Pons (tissue), 1 donor: ENCODE measurements at regions not wholly inside any gene's neighbourhood (a gene's known extent, or its start where the extent isn't known, plus 50 kb on each side); places are given as distances from the start of the nearest gene placed in this dataset.
A peak's percentile ranks its signal among the peaks of the same experiment; 100 is the strongest.
"Not testable (repeated sequence)": the region's sequence is repeated elsewhere in the genome, so short reads cannot be mapped to it uniquely, and the experiment has no call there.

ENCODE experiments used
- DNase-seq: peaks from one replicate; pipeline ENCODE4 v3.0.0-alpha.2; 2016; ENCODE audit warnings: low spot score

DNA sequence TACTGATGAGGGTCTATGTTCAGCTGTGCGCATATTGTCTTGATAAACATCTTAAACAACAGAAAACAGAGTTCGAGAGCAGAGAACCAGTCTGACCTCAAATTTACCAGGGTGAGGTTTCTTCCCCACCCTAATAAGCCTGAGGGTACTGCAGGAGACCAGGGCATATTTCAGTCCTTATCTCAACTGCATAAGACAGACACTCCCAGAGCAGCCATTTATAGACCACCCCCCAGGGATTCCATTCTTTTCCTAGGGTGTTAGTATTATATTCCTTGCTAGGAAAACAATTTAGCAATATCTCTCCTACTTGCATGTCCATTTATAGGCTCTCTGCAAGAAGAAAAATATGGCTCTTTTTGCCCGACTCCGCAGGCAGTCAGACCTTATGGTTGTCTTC lies 89.5 kb upstream of the POMZP3 start:
- not testable (repeated sequence) for DNase-seq

DNA sequence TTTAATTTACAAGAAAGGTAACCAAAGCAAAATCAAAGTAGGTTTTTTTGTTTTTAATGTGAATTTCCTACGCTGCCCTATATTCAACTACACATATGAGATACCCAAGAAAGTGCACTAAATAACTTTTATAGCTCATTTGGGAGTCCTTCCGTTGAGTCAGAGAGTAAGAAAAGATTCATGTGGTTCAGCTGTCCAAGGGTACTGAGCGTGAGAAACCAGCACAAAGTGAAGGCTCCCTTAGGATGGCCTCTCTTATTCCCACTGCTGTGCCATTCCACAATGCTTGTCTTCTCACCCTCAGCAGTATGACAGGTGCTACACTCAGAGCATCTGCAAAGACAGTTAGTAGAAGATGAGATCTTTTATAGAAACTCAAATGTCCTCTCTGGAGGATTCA lies 85.8 kb upstream of the POMZP3 start:
- DNase-seq = not testable (repeated sequence)

DNA sequence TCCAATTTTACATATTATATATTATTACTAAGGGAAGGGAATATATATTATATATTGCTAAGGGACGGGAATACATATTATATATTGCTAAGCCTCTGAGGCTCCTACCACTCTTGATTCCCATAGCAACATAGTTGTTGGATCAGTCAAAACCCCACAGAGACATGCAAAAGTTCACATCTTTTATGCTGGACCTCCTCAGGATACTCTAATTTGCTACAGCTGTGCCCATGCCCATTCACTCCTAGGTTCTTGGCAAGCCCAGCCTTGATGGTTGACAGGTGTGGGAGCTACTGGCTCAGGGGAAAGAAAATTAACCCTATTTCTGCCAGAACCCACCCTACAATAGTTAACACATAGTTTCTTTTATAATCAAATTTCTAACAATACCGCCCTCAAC lies 84.6 kb upstream of the POMZP3 start:
- DNase-seq = not testable (repeated sequence)

DNA sequence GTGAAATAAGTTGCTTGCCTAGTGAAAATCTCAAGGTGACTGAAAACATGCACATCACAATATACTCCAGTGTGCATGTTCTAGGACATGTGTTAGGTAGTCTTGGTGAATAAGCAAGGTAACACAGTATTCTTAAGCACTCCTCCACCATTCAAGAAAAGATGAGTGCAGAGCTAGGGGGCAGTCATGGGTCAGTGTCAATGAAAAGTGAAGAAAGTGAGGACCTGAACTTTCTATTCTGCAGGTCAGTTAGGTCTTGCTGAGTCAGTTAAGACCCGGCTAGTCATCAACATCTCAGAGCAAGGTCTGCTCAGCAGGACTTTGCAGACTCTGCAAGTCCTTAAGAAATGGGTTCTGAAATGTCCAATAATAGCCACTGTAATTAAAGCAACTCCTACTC lies 82.6 kb upstream of the POMZP3 start:
- DNase-seq = not testable (repeated sequence)

DNA sequence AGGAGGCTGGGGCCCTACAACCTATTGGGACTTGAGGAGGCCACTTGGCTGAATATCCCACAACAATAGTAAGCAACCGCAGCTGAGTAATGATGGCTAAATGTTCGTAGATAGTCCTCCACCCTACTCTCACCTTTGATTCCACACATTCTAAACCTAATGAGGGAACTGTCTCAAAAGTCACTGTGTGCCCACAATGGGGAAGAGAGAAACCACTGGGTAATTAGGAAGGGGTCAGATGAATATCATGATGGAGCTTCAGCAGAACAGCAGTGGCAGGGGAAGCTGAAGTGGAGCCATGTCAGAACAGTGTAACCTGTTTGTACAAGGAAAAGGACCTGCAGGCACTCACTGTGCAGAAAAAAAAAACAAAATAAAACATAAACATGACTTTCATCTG lies 81.4 kb upstream of the POMZP3 start:
- DNase-seq = not testable (repeated sequence)

DNA sequence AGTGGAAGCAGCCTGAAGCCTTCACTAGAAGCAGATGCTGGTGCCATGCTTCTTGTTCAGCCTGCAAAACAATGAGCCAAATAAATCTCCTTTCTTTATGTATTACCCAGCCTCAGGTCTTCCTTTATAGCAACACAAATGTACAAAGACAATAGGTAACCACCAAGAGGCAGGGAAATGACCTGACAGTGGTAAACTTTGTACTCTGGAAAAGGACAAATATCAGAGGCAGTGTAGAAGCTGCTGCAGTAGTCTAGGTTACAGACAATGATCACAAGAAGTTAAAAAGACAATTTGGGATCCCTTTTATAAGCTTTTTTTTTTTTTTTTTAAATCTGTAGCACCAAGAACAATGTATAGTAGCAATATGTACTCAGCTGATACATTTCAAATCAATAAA lies 76.7 kb upstream of the POMZP3 start:
- not testable (repeated sequence) for DNase-seq

DNA sequence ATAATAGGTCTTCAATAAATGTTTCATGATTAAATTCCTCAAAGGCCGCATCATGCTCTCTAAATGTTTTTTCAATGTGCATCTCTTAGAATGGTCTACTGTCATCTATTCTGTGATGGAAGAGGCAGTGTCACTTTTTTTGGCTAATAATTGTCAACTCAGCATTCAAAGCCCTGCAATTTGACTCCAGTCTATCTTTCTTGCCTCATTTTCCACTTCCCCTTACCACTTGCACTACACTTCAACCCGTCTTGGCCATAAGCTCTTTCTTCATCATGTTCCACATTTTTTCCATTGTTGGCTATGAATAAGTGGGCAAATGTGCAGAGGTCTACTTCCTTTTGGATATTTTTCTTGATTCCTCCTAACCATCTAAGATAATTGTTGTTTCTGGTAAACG lies 59.2 kb upstream of the POMZP3 start:
- not testable (repeated sequence) for DNase-seq

DNA sequence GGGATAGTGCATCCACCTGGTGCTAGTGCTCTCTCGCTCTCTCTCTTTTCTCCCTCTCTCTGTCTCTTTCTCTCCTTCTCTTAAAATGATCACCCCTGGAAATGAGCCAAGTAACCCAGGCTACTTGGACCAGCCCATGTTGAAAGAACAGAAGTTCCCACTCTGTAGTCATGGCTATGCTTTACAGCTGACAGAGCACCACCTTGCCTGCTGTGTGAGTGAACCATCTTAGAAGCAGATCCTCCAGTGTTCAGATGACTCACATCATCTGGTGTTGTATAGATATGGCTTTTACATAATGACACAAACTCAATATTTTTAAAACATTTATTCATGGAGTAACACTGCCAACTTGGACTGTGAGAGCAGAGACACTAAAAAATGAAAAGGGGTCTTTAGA lies 57.7 kb upstream of the POMZP3 start:
- not testable (repeated sequence) for DNase-seq

DNA sequence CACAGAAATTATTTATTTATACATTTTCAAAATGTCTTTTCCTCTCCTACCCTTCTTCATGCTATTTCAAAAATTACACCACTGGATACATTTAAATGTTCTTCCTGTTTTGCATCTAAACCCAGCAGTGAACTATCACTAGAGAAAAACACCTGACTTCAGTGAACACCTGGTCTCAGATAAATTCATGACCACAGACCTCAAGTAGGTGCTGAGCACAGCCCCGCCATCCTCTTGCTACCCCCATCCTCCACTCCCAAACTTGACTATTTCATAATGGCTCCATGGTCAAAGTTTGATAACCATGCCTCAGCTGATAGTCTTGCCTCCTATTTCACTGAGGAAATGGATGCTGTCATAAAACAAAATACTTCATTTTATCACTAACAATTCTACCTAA lies 56.6 kb upstream of the POMZP3 start:
- DNase-seq = not testable (repeated sequence)

DNA sequence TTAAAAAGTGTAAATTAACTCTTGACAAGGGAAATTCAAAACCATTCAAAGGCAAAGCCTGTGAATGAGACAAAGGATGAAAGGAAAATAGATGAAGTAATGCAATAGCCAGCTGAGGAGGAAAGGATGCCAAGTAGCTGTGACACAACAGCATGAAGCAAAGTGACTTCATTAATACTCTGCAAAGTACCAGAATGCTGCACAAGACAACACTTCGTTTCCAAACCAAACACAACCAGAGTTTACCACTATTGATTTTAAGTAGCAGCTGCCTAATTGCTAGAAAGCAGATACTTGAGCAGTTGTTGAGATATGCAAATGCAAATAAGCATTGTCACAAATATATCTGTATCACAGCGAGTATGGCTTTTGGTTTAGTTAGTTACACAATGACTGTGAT lies 54.7 kb upstream of the POMZP3 start:
- peak; percentile 58 for DNase-seq

DNA sequence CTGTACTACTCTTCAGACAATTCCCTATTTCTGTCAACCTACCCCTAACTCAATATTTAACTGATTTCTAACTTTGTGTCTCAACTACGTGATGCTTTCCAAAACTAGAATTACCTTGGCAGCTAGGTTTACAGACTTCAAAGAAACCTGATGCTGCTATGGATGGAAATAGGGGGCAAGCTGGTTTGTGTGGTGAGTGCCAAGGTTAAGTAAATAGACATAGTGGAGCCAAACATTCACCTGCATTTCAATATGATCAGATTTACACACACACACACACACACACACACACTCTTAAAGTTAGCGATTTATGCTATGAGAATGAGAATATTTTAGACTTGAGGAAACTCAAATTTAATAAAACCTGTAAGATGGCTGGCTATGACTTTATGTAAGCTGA lies 52.1 kb upstream of the POMZP3 start:
- not testable (repeated sequence) for DNase-seq

DNA sequence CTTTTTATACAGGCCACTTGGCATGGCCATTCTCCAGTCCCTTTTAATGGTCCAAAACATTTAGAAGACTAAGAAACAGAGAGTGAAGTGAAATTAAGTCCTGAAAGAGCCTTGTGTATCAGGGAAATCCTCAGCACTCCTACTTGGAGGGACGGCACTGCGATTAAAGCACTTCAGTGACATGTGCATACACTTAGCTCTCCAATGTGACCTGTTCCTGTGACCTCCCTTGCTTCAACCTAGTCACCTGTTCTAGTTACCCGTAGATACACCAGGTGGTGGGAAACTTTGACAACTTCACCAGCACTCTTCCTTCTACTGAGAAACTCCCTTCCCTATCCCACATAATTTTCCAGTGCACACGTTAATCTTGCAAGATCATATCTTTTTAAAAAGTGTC lies 51.4 kb upstream of the POMZP3 start:
- DNase-seq = not testable (repeated sequence)

DNA sequence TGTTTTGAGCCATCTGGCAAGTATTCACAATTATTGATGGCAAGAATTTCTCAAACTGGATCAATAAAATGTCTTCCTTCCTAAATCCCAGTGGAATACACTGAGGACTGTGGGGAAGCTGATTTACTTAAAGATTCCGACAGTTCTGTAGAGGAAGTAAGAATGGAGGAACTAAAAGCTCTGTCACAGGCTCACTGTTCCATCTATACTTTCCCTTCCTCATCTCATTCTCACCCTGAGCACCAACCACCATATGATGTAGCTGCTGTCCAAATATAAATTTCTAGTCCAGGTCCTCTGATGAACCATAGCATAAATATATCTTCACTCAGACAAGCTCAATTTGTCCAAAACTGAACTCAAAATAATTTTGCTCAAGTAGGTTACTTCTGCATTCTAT lies 49.8 kb upstream of the POMZP3 start:
- peak; percentile 19 for DNase-seq
